OCI-LY7 (cell line): ENCODE measurements at regions not wholly inside any gene's neighbourhood (a gene's known extent, or its start where the extent isn't known, plus 50 kb on each side); places are given as distances from the start of the nearest gene placed in this dataset.

Experiments
- BruUV-seq: library from RNA; stranded (reverse); fragments of 400-500 nt; replicated peaks from 2 replicates; lab custom pipeline; 2021; lab: Mats Ljungman, UMichigan
- CTCF ChIA-PET: fragments of 300-600 bp; sonication (Branson Sonifier 250); formaldehyde crosslinking; loops from one replicate; lab custom pipeline; 2022; ENCODE audit warnings: antibody characterized with exemption; ENCODE audit not compliant: unreplicated experiment; lab: Charles Lee
- POLR2A ChIA-PET: fragments of 300-600 bp; sonication (Branson Sonifier 250); formaldehyde crosslinking; loops from one replicate; lab custom pipeline; 2022; ENCODE audit warnings: antibody characterized with exemption; lab: Charles Lee
- DNase-seq: peaks from one replicate; pipeline ENCODE4 v3.0.0-alpha.2; 2015; ENCODE audit warnings: low spot score
- H2AFZ ChIP-seq: fragments of 200-600 bp; sonication (generic), shearing (Covaris generic); 2 replicates; pipeline ENCODE4 v1.6.1; 2014; ENCODE audit warnings: mild to moderate bottlenecking, antibody characterized with exemption, low read length, moderate library complexity
- H3K27ac ChIP-seq: fragments of 200-600 bp; sonication (generic); 2 replicates; pipeline ENCODE4 v1.5.1; 2014; ENCODE audit warnings: mixed run types, low read depth, mild to moderate bottlenecking, moderate library complexity, low read length, inconsistent platforms; ENCODE audit not compliant: poor library complexity, severe bottlenecking
- H3K36me3 ChIP-seq: fragments of 200-600 bp; sonication (generic); 2 replicates; pipeline ENCODE4 v1.6.1; 2014; ENCODE audit warnings: mild to moderate bottlenecking, antibody characterized with exemption, low read length, moderate library complexity, mixed read lengths; ENCODE audit not compliant: insufficient read depth
- H3K4me1 ChIP-seq: fragments of 200-600 bp; sonication (generic); 2 replicates; pipeline ENCODE4 v1.5.1; 2014; ENCODE audit warnings: mild to moderate bottlenecking, low read length; ENCODE audit not compliant: insufficient read depth, poor library complexity, severe bottlenecking
- H3K4me2 ChIP-seq: fragments of 200-600 bp; sonication (generic); 2 replicates; pipeline ENCODE4 v1.6.1; 2014; ENCODE audit warnings: mild to moderate bottlenecking, low read length
- H3K4me3 ChIP-seq: fragments of 200-600 bp; sonication (generic); 2 replicates; pipeline ENCODE4 v1.5.1; 2014; ENCODE audit warnings: mild to moderate bottlenecking, low read depth, low read length; ENCODE audit not compliant: poor library complexity, severe bottlenecking
- H3K79me2 ChIP-seq: fragments of 200-600 bp; sonication (generic); 2 replicates; pipeline ENCODE4 v1.6.1; 2016; ENCODE audit warnings: low read depth, mild to moderate bottlenecking, low read length, moderate library complexity, mixed read lengths; ENCODE audit not compliant: insufficient read depth
- H3K9me2 ChIP-seq: fragments of 200-600 bp; sonication (generic); 2 replicates; pipeline ENCODE4 v1.6.1; 2016; ENCODE audit warnings: mild to moderate bottlenecking, low read length, mixed read lengths; ENCODE audit not compliant: insufficient read depth
- H3K9me3 ChIP-seq: fragments of 200-600 bp; sonication (generic); 2 replicates; pipeline ENCODE4 v1.6.1; 2014; ENCODE audit warnings: mild to moderate bottlenecking, mixed run types, low read length, mixed read lengths
- H4K20me1 ChIP-seq: fragments of 200-600 bp; sonication (generic); 2 replicates; pipeline ENCODE4 v1.6.1; 2014; ENCODE audit warnings: mild to moderate bottlenecking, antibody characterized with exemption, low read length, moderate library complexity, mixed read lengths; ENCODE audit not compliant: insufficient read depth
- EZH2phosphoT487 ChIP-seq: fragments of 200-600 bp; sonication (generic); IDR thresholded peaks from 2 replicates; pipeline ENCODE4 v1.6.1; 2018; ENCODE audit warnings: low read depth, borderline replicate concordance, mild to moderate bottlenecking, mixed run types, antibody characterized with exemption, low read length, moderate library complexity, mixed read lengths
- intact Hi-C: fragments of 100-400 bp; cut with micrococcal nuclease; formaldehyde crosslinking; loops from one replicate; pipeline ENCODE4 v1.10.0; 2022; ENCODE audit not compliant: unreplicated experiment
- TF ChIP-seq, protein P1 (sequence below): fragments of 200-600 bp; sonication (generic); conservative IDR thresholded peaks from 2 replicates; pipeline ENCODE4 v1.5.1; 2014; ENCODE audit warnings: mild to moderate bottlenecking, antibody characterized with exemption, low read length, moderate library complexity, mixed read lengths

DNA sequence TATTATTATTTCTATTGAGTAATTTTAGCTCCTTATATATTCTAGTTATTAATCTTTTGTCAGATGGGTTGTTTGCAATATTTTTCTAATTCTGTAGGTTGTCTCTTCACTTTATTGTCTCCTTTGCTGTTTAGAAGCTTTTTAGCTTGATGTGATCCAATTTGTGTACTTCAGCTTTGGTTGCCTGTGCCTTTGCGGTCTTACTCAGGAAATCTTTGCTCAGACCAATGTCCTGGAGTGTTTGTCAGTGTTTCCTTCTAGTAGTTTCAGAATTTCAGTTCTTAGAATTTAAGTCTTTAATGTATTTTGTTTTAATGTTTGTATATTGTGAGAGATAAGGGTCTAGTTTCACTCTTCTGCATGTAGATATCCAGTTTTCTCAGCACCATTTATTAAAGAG, 916.0 kb upstream of the EYS start:
- H3K36me3 ChIP-seq, result no peaks in the 10 kb centered on the region
- no peak overlapping the region for H2AFZ ChIP-seq
- DNase-seq, result no peak
- H3K4me2 ChIP-seq, result no peak overlapping the region
- no peak for TF ChIP-seq EZH2phosphoT487
- POLR2A ChIA-PET, result interaction anchor here (0.7 kb wide), 1 partner anchor 29 kb away, joined by 3 read pairs; no protein-coding TSS in a partner anchor
- no peaks in the 10 kb centered on the region for H3K79me2 ChIP-seq
- H3K4me3 ChIP-seq, result no peak overlapping the region
- no TSS peak for BruUV-seq
- peaks cover 5% of the 10 kb centered on the region; the same call in 1 of the 2 replicates for H3K9me3 ChIP-seq
- no peaks in the 10 kb centered on the region for H3K4me1 ChIP-seq
- H3K27ac ChIP-seq, result no peak overlapping the region
- H4K20me1 ChIP-seq, result no peaks in the 10 kb centered on the region
- intact Hi-C loops, result no loop called here
- H3K9me2 ChIP-seq, result no peaks in the 10 kb centered on the region
- CTCF ChIA-PET, result no interaction called here

DNA sequence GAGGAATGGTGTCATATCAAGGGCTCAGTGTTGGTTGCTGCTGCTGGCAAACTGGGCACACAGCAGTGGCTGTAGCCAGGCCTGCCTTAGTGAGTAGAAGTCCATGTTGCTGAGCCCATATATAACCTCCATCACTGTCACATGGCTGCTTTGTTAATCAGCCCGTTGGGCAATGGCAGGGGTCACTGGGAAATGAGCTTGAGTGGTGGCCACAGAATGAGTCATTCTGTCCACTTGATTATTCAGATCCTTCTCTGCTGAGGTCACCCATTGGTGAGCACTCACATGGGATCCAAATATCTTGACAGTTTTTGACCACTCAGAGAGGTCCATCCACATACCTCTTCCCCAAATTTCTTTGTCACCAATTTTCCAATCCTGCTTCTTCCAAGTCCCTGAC, 898.9 kb upstream of the EYS start:
- H3K9me2 ChIP-seq, result no peaks in the 10 kb centered on the region
- TF ChIP-seq, protein P1, sequence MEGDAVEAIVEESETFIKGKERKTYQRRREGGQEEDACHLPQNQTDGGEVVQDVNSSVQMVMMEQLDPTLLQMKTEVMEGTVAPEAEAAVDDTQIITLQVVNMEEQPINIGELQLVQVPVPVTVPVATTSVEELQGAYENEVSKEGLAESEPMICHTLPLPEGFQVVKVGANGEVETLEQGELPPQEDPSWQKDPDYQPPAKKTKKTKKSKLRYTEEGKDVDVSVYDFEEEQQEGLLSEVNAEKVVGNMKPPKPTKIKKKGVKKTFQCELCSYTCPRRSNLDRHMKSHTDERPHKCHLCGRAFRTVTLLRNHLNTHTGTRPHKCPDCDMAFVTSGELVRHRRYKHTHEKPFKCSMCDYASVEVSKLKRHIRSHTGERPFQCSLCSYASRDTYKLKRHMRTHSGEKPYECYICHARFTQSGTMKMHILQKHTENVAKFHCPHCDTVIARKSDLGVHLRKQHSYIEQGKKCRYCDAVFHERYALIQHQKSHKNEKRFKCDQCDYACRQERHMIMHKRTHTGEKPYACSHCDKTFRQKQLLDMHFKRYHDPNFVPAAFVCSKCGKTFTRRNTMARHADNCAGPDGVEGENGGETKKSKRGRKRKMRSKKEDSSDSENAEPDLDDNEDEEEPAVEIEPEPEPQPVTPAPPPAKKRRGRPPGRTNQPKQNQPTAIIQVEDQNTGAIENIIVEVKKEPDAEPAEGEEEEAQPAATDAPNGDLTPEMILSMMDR, result no peak
- no peak for TF ChIP-seq EZH2phosphoT487
- DNase-seq, result no peak
- ChIA-PET CTCF (no interaction called here), POLR2A (no interaction called here)
- no peak overlapping the region for H3K4me2 ChIP-seq
- no peaks in the 10 kb centered on the region for H3K79me2 ChIP-seq
- no peaks in the 10 kb centered on the region for H4K20me1 ChIP-seq
- H2AFZ ChIP-seq, result no peak overlapping the region
- H3K27ac ChIP-seq, result no peak overlapping the region
- intact Hi-C loops, result no loop called here
- no TSS peak for BruUV-seq
- no peaks in the 10 kb centered on the region for H3K9me3 ChIP-seq
- H3K4me3 ChIP-seq, result no peak overlapping the region
- H3K4me1 ChIP-seq, result no peaks in the 10 kb centered on the region
- H3K36me3 ChIP-seq, result no peaks in the 10 kb centered on the region

DNA sequence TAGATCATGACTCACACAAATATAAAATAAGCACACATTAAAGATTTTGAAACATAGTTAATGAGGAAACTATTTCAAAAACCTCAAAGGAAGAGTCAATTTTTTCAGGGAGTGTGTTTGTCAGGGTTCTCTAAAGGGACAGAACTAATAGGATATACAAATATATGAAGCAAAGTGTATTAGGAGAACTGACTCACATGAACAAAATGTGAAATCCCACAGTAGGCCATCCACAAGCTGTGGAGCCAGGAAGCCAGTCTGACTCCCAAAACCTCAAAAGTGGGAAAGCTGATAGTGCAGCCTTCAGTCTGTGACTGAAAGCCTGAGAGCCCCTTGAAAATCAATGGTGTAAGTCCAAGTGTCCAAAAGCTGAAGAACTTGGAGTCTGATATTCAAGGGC, 898.0 kb upstream of the EYS start:
- ChIA-PET POLR2A (no interaction called here), CTCF (no interaction called here)
- no peaks in the 10 kb centered on the region for H3K9me3 ChIP-seq
- no peak overlapping the region for H3K4me3 ChIP-seq
- H3K9me2 ChIP-seq, result no peaks in the 10 kb centered on the region
- no peaks in the 10 kb centered on the region for H3K4me1 ChIP-seq
- DNase-seq, result no peak
- intact Hi-C loops, result no loop called here
- no peaks in the 10 kb centered on the region for H3K36me3 ChIP-seq
- no peaks in the 10 kb centered on the region for H4K20me1 ChIP-seq
- no TSS peak for BruUV-seq
- TF ChIP-seq EZH2phosphoT487, result no peak
- TF ChIP-seq, protein P1, result no peak
- H3K4me2 ChIP-seq, result no peak overlapping the region
- no peaks in the 10 kb centered on the region for H3K79me2 ChIP-seq
- no peak overlapping the region for H2AFZ ChIP-seq
- no peak overlapping the region for H3K27ac ChIP-seq
